Astrocyte of the spinal cord (primary cell): ENCODE measurements at regions not wholly inside any gene's neighbourhood (a gene's known extent, or its start where the extent isn't known, plus 50 kb on each side); places are given as distances from the start of the nearest gene placed in this dataset.

Source experiments
- DNase-seq: peaks from one replicate; pipeline ENCODE4 v3.0.0; 2011; ENCODE audit warnings: low read depth, low spot score
- H3K4me3 ChIP-seq: 2 replicates; pipeline ENCODE4 v1.5.1; 2011; ENCODE audit warnings: low read depth, mild to moderate bottlenecking, low read length, moderate library complexity
- CTCF ChIP-seq: IDR thresholded peaks from 2 replicates; pipeline ENCODE4 v1.5.1; 2012; ENCODE audit warnings: low read depth, mild to moderate bottlenecking, low read length, inconsistent platforms
- in situ Hi-C: cut with HindIII; loops from 2 replicates; pipeline ENCODE4 v1.10.0; 2017; ENCODE audit warnings: low sequenced_read_pairs

- TF ChIP-seq CTCF = no peak
- no peak for DNase-seq
- in situ Hi-C loops = no loop called here
- H3K4me3 ChIP-seq = no peak overlapping the region
Measured at GRCh38 chr15:69718916-69719315, 266.3 kb downstream of the RPLP1 start.

GRCh38 chr15:69719527-69720240, 267.1 kb downstream of the RPLP1 start:
- no peak for DNase-seq
- in situ Hi-C loops = no loop called here
- TF ChIP-seq CTCF = no peak
- no peak overlapping the region for H3K4me3 ChIP-seq

GRCh38 chr15:69720536-69720935, 267.9 kb downstream of the RPLP1 start:
- in situ Hi-C loops = no loop called here
- no peak for DNase-seq
- no peak for TF ChIP-seq CTCF
- no peak overlapping the region for H3K4me3 ChIP-seq

- in situ Hi-C loops = no loop called here
Measured at GRCh38 chr15:69722924-69723323, 270.3 kb downstream of the RPLP1 start.

GRCh38 chr15:69723404-69724096, 270.9 kb downstream of the RPLP1 start:
- peak; percentile 7 for TF ChIP-seq CTCF
- in situ Hi-C loops = no loop called here
- no peak overlapping the region for H3K4me3 ChIP-seq
- DNase-seq = no peak

More at GRCh38 chr15:69722924-69723323, 270.3 kb downstream of the RPLP1 start:
- DNase-seq = no peak
- no peak for TF ChIP-seq CTCF
- H3K4me3 ChIP-seq = no peak overlapping the region

GRCh38 chr15:69724333-69724732, 271.7 kb downstream of the RPLP1 start:
- no peak overlapping the region for H3K4me3 ChIP-seq
- in situ Hi-C loops = no loop called here
- no peak for DNase-seq
- no peak for TF ChIP-seq CTCF
